C1 segment of cervical spinal cord (tissue), 14 donors: ENCODE measurements at regions not wholly inside any gene's neighbourhood (a gene's known extent, or its start where the extent isn't known, plus 50 kb on each side); places are given as distances from the start of the nearest gene placed in this dataset.
"Not testable (repeated sequence)": the region's sequence is repeated elsewhere in the genome, so short reads cannot be mapped to it uniquely, and the experiment has no call there.

ENCODE experiments used
- DNase-seq, 14 donors: peaks; one replicate each; lab custom pipeline; 2025; lab: John Stamatoyannopoulos, UW

DNA sequence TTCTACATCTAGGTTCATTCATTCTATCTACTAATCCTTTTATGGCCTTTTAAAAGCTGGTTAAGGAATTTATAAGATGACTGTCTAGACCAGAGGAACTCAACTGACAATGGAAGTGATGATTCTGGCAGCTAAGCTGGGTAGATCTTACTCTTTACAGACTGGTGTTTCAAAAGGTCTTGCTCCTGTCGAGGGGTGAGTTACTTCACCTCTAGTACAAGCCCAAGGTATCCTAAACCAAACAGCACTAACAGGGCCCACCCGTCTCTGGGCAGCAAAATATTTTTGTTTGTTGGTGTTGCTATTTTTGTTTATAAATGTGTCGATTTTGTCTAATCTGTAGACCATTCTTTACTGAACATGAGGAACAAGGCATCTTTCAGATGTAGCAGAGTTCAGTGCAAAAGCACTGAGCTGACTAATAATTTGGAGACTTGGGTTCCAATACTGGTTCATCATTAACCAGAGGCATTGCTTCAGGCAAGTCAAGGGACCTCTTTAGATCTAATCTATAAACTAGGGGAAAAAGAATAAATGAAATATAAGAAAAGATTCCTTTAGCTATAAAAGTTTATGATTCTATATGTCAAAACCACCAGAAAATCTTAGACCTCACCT lies 90.3 kb upstream of the FRG1 start:
- no peak for DNase-seq

DNA sequence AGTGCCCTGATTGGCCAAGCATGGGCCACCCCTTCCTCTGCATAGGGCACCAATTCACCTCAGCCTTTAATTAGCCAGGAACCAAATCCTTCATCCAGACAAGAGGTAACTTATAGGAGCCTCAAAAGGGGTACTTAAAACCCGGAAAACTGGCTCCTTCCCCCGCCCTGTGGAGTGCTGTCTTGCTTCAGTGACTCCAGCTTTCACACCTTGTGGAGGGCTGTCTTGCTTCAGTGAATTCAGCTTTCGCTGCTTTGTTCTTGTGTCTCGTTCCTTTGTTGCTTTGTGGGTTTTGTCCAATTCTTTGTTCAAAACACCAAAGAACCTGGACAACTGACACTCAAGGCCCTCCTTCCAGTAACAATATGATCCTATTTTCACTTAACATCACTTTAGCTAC lies 82.2 kb upstream of the FRG1 start:
- no peak for DNase-seq

DNA sequence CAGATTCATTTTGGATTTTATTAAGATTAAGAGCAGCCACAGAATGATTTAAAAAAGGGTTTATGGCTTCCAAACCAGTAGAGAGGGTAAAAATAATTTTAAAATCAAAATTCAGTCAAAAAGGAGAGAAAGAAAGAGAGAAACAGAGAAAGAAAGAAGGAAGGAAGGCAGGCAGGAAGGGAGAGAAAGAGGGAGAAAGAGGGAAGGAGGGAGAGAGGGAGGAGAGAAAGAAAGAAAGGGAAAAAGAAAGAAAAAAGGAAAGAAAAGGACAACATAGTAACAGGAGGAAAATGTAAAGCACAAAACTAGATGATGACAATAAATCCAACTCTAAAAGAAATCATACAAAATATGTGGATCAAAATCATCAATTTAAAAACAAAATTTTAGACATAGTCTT lies 79.6 kb upstream of the FRG1 start:
- DNase-seq: no peak

DNA sequence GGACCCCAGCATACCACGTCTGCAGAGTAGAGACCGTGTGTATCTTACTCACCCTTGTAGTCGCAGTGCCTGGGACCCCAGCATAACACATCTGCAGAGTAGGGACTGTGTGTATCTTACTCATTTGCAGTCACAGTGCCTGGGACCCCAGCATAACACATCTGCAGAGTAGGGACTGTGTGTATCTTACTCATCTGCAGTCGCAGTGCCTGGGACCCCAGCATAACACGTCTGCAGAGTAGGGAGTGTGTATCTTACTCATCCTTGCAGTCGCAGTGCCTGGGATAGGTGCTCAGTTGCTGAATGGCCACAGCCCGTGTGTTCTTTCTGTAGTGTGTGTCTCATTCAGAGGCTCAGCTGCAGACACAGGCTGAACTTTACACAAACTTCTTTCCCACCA lies 71.4 kb upstream of the FRG1 start:
- no peak for DNase-seq

DNA sequence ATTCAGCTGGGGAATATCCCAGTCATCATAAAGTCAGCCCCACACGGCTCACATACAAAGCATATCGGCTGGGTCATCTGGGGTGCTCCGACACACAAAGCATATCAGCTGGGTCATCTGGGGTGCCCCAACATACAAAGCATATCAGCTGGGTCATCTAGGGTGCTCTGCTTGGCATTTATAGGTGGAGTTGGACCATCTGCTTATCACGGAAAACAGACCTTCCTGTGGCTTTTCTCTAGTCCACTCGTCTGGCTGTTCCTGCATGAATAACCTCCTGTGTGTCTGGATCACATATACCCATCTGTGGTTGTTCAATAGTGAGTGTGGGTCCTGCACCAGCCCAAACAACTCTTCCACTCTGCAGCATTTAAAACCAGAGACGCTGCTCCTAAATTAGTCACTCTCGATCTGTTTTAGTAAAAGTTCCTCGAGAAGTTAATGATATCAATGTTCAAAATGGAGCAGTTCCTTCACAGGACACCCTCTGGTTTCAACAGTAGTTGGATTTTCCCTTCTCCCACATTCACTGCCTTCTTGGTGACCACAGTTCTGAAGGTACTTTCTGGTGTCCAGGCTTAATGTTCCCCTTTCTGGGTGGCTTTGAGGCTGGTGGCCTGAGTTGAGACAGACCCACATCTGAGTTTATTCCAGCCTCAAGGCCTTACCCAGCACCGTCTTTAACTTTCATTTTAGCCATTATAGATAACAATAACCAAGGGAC lies 70.0 kb upstream of the FRG1 start:
- DNase-seq: no peak

DNA sequence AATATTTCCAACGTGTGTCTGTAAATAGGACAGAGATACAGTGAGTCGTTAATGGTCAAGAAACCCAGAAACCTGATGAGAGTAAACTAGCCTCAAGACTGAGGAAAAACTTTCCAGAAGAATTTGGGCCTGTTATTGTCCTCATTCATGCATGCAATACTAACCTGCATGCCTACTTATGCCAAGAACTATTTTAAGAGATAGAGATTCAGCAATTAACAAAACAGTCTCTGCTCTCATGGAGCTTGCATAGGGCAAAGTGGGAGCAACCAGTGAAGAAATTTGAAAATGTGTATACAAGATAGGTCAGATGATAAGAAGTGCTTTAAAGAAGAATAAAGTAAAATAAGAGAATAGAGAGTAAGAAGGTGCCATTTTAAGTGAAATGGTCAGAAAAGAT lies 66.1 kb upstream of the FRG1 start:
- no peak for DNase-seq

DNA sequence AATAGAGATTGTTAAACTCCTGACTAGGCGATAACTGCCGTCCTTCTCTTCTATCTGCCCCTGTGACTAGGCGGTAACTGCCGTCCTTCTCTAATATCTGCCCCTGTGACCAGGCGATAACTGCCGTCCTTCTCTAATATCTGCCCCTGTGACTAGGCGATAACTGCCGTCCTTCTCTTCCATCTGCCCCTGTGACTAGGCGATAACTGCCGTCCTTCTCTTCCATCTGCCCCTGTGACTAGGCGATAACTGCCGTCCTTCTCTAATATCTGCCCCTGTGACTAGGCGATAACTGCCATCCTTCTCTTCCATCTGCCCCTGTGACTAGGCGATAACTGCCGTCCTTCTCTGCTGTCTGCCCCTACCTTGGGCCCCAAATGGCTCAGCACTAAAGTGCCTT lies 59.5 kb upstream of the FRG1 start:
- not testable (repeated sequence) for DNase-seq

DNA sequence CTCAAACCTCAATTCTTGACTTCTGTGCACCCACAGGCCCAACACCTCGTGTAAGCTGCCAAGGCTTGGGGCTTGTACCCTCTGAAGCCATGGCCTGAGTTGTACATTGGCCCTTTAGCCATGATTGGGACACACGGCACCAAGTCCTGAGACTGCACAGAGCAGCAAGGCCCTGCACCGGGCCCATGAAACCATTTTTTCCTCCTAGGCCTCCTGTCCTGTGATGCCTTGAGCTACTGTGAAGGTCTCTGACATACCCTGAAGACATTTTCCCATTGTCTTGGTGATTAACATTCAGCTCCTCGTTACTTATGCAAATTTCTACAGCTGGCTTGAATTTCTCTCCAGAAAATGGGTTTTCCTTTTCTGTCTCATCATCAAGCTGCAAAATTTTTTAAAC lies 52.3 kb upstream of the FRG1 start:
- not testable (repeated sequence) for DNase-seq
